ENCODE measurements at regions not wholly inside any gene's neighbourhood (a gene's known extent, or its start where the extent isn't known, plus 50 kb on each side); places are given as distances from the start of the nearest gene placed in this dataset.

- DNase-seq (no peak), ATAC-seq (ENCODE audit: low read depth) (no peak)
- no peaks in the 10 kb centered on the region for H3K79me1 ChIP-seq (ENCODE audit: low read depth in 1 of 2, low read length in 2 of 2)
- no TSS peak for BruUV-seq (replicated peaks)
- WGBS, 2 experiments (ENCODE audit: extremely low coverage in 2 of 2, insufficient read length in 1 of 2) = no CpG with 5 or more reads among the region's 8 CpGs
- H3K23ac ChIP-seq (ENCODE audit: low read depth, low read length) = no peak overlapping the region
- H2BK5ac ChIP-seq (ENCODE audit: low read depth, low read length, poor library complexity, severe bottlenecking) = no peak overlapping the region
- H2AK5ac ChIP-seq (ENCODE audit: low read depth, low read length) = no peak overlapping the region
- H4K8ac ChIP-seq (ENCODE audit: low read depth in 2 of 2, low read length in 2 of 2) = no peak overlapping the region
- no peaks in the 10 kb centered on the region for H3K9me1 ChIP-seq (ENCODE audit: insufficient read depth, low read length)
- POLR2A ChIA-PET (ENCODE audit: unreplicated experiment) = no interaction called here
- H3K14ac ChIP-seq (replicated peaks; ENCODE audit: low read depth, low read length) = no peak overlapping the region
- no peak overlapping the region for H4K5ac ChIP-seq (ENCODE audit: low read depth, low read length)
- in situ Hi-C loops (cut with MboI; ENCODE audit: low sequenced_read_pairs) (no loop called here), intact Hi-C loops (cut with micrococcal nuclease) (no loop called here), dilution Hi-C loops (cut with HindIII; ENCODE audit: low sequenced_read_pairs, unreplicated experiment) (no loop called here)
- no peak overlapping the region for H2AK9ac ChIP-seq (replicated peaks; ENCODE audit: low read depth, low read length, poor library complexity)
- H2BK20ac ChIP-seq (ENCODE audit: low read depth, low read length) = no peak overlapping the region
- no peak overlapping the region for H3K18ac ChIP-seq (ENCODE audit: low read depth, low read length)
- H2BK120ac ChIP-seq (ENCODE audit: low read depth, low read length) = no peak overlapping the region
- H3K9ac ChIP-seq (ENCODE audit: low read depth, low read length) = no peak overlapping the region
- H3K4me3 ChIP-seq (ENCODE audit: insufficient read depth, low read depth, low read length) = no peak overlapping the region
- no peaks in the 10 kb centered on the region for H3K27me3 ChIP-seq (ENCODE audit: control insufficient read depth, insufficient read depth, low read length)
- H3K56ac ChIP-seq (ENCODE audit: extremely low read depth, insufficient read depth, low read length) = no peak overlapping the region
- H2AFZ ChIP-seq (replicated peaks; ENCODE audit: low read length, poor library complexity) = no peak overlapping the region
- TF ChIP-seq CTCF (conservative IDR thresholded peaks at IDR 0.05; ENCODE audit: low read depth, low read length) (no peak), MAFK (IDR thresholded peaks at IDR 0.05; ENCODE audit: low read depth, low read length) (no peak), NFE2L2 (IDR thresholded peaks at IDR 0.05; ENCODE audit: low read depth, low read length) (no peak), ELK1 (IDR thresholded peaks at IDR 0.05; ENCODE audit: borderline replicate concordance, low read depth, low read length) (no peak), FOS (IDR thresholded peaks at IDR 0.05; ENCODE audit: low read depth, low read length) (no peak), RFX5 (IDR thresholded peaks at IDR 0.05; ENCODE audit: low read depth, low read length) (no peak), CEBPB (IDR thresholded peaks at IDR 0.05; ENCODE audit: low read depth, low read length) (no peak), USF2 (IDR thresholded peaks at IDR 0.05; ENCODE audit: low read depth, low read length) (no peak), BHLHE40 (IDR thresholded peaks at IDR 0.05; ENCODE audit: low read depth, low read length) (no peak), SMC3 (IDR thresholded peaks at IDR 0.05; ENCODE audit: low read depth, low read length) (no peak), MAZ (IDR thresholded peaks at IDR 0.05; ENCODE audit: borderline replicate concordance, low read depth, low read length) (no peak), CHD1 (IDR thresholded peaks at IDR 0.05; ENCODE audit: low read depth, low read length) (no peak), MXI1 (IDR thresholded peaks at IDR 0.05; ENCODE audit: borderline replicate concordance, low read depth, low read length) (no peak)
- no peak overlapping the region for H4K91ac ChIP-seq (ENCODE audit: insufficient read depth, low read depth, low read length)
- no peak overlapping the region for H3K27ac ChIP-seq (ENCODE audit: insufficient read depth, low read length)
- no peaks in the 10 kb centered on the region for H3K36me3 ChIP-seq (ENCODE audit: control insufficient read depth, insufficient read depth, low read length)
- H2BK15ac ChIP-seq (ENCODE audit: low read depth, low read length) = no peak overlapping the region
- no peak overlapping the region for H3K4ac ChIP-seq (ENCODE audit: low read depth, low read length)
- H4K20me1 ChIP-seq (ENCODE audit: insufficient read depth, low read length) = no peaks in the 10 kb centered on the region
- peaks cover 4% of the 10 kb centered on the region for H3K9me3 ChIP-seq (ENCODE audit: control insufficient read depth, insufficient read depth, low read length)
- CTCF ChIA-PET = no interaction called here
- H3K4me2 ChIP-seq (ENCODE audit: low read depth, low read length) = no peak overlapping the region
- peaks cover 3% of the 10 kb centered on the region; the same call in 1 of the 2 replicates for H3K4me1 ChIP-seq (ENCODE audit: control insufficient read depth, insufficient read depth, low read length)
Measured at GRCh38 chr4:187798385-187798784, 197.2 kb upstream of the ZFP42 start.
